DND-41 (cell line): ENCODE measurements at regions not wholly inside any gene's neighbourhood (a gene's known extent, or its start where the extent isn't known, plus 50 kb on each side); places are given as distances from the start of the nearest gene placed in this dataset.

ENCODE experiments used
- CTCF ChIP-seq: IDR thresholded peaks from 2 replicates; pipeline ENCODE4 v1.5.1; 2012; ENCODE audit warnings: borderline replicate concordance, low read length, moderate library complexity, mild to moderate bottlenecking; ENCODE audit not compliant: poor library complexity, severe bottlenecking; ENCODE audit errors: extremely low read depth
- EZH2 ChIP-seq: IDR thresholded peaks from 3 replicates; pipeline ENCODE4 v1.6.1; 2012; ENCODE audit warnings: borderline replicate concordance, low read depth, mild to moderate bottlenecking, moderate library complexity, low read length, inconsistent platforms; ENCODE audit not compliant: severe bottlenecking

GRCh38 chr13:26813980-26814348 is 53.4 kb upstream of the GPR12 start:
- TF ChIP-seq CTCF (no peak), EZH2 (no peak)
